Cardiac muscle cell (in vitro differentiated cells and primary cell): ENCODE measurements at regions not wholly inside any gene's neighbourhood (a gene's known extent, or its start where the extent isn't known, plus 50 kb on each side); places are given as distances from the start of the nearest gene placed in this dataset.

ENCODE experiments used
- DNase-seq, 2 donors: peaks; one replicate each; pipeline versions ENCODE4 v3.0.0 to v3.0.0-alpha.2; 2010 to 2017; ENCODE audit warnings: low read depth in 1 of 2, low spot score in 1 of 2
- H3K27ac ChIP-seq: fragments of 200-600 bp; sonication (generic); 2 replicates; pipeline ENCODE4 v1.5.1; 2016
- H3K27me3 ChIP-seq: fragments of 200-600 bp; sonication (generic); 2 replicates; pipeline ENCODE4 v1.6.0; 2016; ENCODE audit warnings: control low read depth
- H3K36me3 ChIP-seq: fragments of 200-600 bp; sonication (generic); 2 replicates; pipeline ENCODE4 v1.5.1; 2016; ENCODE audit warnings: control low read depth
- H3K4me1 ChIP-seq: fragments of 200-600 bp; sonication (generic); 2 replicates; pipeline ENCODE4 v1.8.1; 2017; ENCODE audit warnings: low read depth, mild to moderate bottlenecking, mixed run types
- H3K4me3 ChIP-seq: fragments of 200-600 bp; sonication (generic); 2 replicates; pipeline ENCODE4 v1.5.1; 2016; ENCODE audit warnings: mild to moderate bottlenecking
- H3K9me3 ChIP-seq: fragments of 200-600 bp; sonication (generic); 2 replicates; pipeline ENCODE4 v1.5.1; 2017; ENCODE audit warnings: low read depth, mild to moderate bottlenecking, control low read depth
- TF ChIP-seq, protein P1 (sequence below): IDR thresholded peaks from 2 replicates; pipeline ENCODE4 v1.5.1; 2012; ENCODE audit warnings: low read depth, mild to moderate bottlenecking, low read length

DNA sequence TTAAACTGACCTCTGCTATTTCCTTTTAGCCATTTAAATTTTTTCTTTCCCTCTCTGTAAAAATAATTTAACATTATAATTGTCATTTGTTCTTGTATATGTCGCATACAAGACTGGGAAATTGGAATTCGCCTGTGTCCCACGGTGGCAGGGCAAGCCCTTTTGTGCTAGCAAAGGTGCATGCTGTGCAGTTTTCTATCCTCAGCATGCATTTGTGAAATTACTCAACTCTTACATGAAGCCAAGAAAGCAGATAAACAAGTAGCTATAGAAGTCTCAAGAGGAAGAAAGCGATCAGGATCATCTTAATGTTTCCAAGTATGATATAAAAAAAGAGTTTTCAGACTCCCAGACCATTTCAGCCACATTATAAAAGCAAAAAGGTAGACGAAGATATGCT is 392.6 kb upstream of the CHST9 start:
- no peak overlapping the region for H3K4me3 ChIP-seq
- no peaks in the 10 kb centered on the region for H3K36me3 ChIP-seq
- TF ChIP-seq, protein P1, sequence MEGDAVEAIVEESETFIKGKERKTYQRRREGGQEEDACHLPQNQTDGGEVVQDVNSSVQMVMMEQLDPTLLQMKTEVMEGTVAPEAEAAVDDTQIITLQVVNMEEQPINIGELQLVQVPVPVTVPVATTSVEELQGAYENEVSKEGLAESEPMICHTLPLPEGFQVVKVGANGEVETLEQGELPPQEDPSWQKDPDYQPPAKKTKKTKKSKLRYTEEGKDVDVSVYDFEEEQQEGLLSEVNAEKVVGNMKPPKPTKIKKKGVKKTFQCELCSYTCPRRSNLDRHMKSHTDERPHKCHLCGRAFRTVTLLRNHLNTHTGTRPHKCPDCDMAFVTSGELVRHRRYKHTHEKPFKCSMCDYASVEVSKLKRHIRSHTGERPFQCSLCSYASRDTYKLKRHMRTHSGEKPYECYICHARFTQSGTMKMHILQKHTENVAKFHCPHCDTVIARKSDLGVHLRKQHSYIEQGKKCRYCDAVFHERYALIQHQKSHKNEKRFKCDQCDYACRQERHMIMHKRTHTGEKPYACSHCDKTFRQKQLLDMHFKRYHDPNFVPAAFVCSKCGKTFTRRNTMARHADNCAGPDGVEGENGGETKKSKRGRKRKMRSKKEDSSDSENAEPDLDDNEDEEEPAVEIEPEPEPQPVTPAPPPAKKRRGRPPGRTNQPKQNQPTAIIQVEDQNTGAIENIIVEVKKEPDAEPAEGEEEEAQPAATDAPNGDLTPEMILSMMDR = no peak
- no peak for DNase-seq
- H3K9me3 ChIP-seq = no peaks in the 10 kb centered on the region
- no peaks in the 10 kb centered on the region for H3K4me1 ChIP-seq
- no peak overlapping the region for H3K27ac ChIP-seq
- no peaks in the 10 kb centered on the region for H3K27me3 ChIP-seq

DNA sequence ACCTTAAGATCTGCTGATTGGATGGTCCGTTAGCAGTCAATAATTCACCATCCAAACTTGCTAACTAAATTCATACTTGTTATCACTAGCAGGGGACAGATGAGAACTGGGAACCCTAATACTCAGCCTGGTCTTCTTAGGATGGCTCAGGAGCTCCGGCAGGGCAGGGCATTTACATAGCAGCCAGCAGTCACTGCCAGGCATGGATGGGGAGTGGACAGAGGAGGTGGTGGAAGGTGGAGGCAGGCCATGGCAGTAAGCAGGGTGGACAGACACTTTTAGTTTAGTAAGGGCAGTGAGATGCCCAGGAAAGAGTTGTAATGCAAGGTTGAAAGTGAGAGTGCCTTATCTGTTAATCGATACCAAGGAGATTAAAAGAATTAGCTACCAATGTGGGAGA is 392.2 kb upstream of the CHST9 start:
- no peak for DNase-seq
- H3K9me3 ChIP-seq = no peaks in the 10 kb centered on the region
- H3K27ac ChIP-seq = no peak overlapping the region
- TF ChIP-seq, protein P1 = no peak
- H3K27me3 ChIP-seq = no peaks in the 10 kb centered on the region
- no peaks in the 10 kb centered on the region for H3K36me3 ChIP-seq
- no peak overlapping the region for H3K4me3 ChIP-seq
- no peaks in the 10 kb centered on the region for H3K4me1 ChIP-seq

DNA sequence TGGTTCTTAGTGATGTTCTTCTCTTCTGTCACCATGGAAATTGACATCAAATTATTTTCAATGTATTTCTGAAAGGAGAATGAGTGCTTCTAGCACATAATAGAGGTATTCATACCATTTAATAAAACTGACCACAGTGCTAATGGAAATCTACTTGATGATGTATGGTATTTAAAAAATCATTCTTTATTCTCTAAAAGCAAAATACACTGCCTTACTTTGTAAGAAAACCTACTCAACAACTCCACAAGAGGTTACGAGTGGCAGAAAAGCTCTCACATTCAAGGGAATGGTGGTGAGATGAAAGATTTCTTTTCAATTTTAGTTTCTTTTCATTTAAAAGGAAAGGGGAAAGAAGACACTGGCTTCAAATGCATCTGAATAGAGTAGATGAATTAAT is 382.3 kb upstream of the CHST9 start:
- H3K9me3 ChIP-seq = no peaks in the 10 kb centered on the region
- no peaks in the 10 kb centered on the region for H3K36me3 ChIP-seq
- TF ChIP-seq, protein P1 = no peak
- H3K27ac ChIP-seq = no peak overlapping the region
- no peak overlapping the region for H3K4me3 ChIP-seq
- peaks cover 4% of the 10 kb centered on the region for H3K27me3 ChIP-seq
- no peaks in the 10 kb centered on the region for H3K4me1 ChIP-seq
- no peak for DNase-seq

DNA sequence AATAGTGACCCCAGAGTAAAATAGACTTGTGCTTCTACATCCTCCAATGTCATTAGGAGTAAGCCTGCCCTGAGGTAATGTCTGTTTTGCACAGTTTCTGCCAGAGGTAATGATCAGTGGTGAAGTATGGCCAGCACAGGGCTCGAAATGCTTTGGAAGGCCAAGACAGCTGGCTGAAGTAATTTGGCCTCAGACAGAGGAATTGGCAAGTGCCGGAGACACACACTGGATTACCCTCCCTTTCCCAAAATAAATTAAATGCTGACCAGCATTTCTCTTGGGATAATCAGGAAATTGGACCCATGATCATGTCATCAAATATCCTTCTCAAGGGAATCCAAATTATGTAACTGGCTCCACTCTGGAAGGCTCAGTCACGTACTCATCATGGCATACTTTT is 379.0 kb upstream of the CHST9 start:
- Histone ChIP-seq H3K9me3 (no peaks in the 10 kb centered on the region), H3K4me3 (no peak overlapping the region), H3K4me1 (peaks cover 21% of the 10 kb centered on the region), H3K27ac (no peak overlapping the region), H3K36me3 (no peaks in the 10 kb centered on the region), H3K27me3 (peaks cover 4% of the 10 kb centered on the region)
- no peak for DNase-seq
- TF ChIP-seq, protein P1 = no peak

DNA sequence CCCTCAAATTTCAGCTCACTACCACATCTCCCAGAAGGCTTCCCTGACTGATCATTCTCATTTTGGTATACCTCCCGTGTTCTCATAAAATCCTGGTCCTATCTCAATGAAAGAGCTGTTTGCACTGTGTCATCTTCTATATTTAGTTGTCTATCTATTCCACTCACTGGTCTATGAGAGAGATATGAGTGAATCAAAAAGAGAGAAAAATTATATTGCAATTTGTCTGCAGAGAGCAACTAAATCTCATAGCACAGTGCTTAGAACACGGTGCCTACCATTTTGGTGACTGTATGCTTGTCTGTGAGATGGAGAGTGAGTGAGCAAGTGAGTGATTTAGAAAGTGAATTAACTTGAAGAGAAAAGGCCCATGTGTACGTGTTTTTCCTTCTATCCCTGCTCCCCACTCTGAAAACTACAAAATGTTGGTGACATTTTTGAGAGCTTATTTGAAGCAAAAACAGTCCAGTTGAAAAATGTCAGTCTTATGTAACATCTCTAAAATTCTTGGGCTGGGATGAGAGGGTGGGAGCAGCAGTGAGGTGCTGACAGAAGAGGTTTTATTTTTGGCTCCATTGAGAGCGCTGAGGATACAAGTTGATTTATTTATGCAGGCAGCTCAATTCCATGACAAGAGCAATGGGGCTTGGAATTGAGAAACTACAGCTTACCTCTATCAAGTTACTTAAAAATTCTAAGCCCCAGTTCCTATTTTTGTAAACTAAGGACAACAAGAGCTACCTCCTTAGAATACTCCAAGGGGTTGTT is 373.5 kb upstream of the CHST9 start:
- no peak overlapping the region for H3K27ac ChIP-seq
- H3K4me3 ChIP-seq = no peak overlapping the region
- no peaks in the 10 kb centered on the region for H3K9me3 ChIP-seq
- TF ChIP-seq, protein P1 = no peak
- no peaks in the 10 kb centered on the region for H3K36me3 ChIP-seq
- peak in 1 of 2 donors; percentile 28 for DNase-seq
- peaks cover 31% of the 10 kb centered on the region for H3K4me1 ChIP-seq
- H3K27me3 ChIP-seq = no peaks in the 10 kb centered on the region
